Body of pancreas (tissue), 4 donors: ENCODE measurements at regions not wholly inside any gene's neighbourhood (a gene's known extent, or its start where the extent isn't known, plus 50 kb on each side); places are given as distances from the start of the nearest gene placed in this dataset.

Experiments used
- ATAC-seq: fragments of 150-250 bp; one replicate; pipeline ENCODE4 v1.9.1; 2016
- DNase-seq, 4 donors: peaks; one replicate each; pipeline ENCODE4 v3.0.0-alpha.2; 2019
- H3K27ac ChIP-seq, 4 donors: fragments of 200-600 bp; sonication (generic); 1 replicate in 3 of 4; 2 replicates in 1 of 4; pipeline versions ENCODE4 v1.5.1 to v1.6.1; 2016 to 2019; ENCODE audit warnings: mild to moderate bottlenecking in 1 of 4, mixed read lengths in 1 of 4, moderate library complexity in 1 of 4
- H3K27me3 ChIP-seq, 2 donors: fragments of 200-600 bp; sonication (generic); one replicate each; pipeline ENCODE4 v1.6.0; 2016; ENCODE audit warnings: mild to moderate bottlenecking in 1 of 2
- H3K36me3 ChIP-seq, 2 donors: fragments of 200-600 bp; sonication (generic); replicated peaks in 1 of 2; 2 replicates each; pipeline ENCODE4 v1.5.1; 2016; ENCODE audit warnings: low read depth in 2 of 2; ENCODE audit not compliant: insufficient read depth in 1 of 2
- H3K4me1 ChIP-seq: fragments of 200-600 bp; sonication (generic); one replicate; pipeline ENCODE4 v1.6.0; 2016
- H3K4me3 ChIP-seq, 2 donors: fragments of 200-600 bp; sonication (generic); 1 replicate in 1 of 2; 2 replicates in 1 of 2; pipeline ENCODE4 v1.5.1; 2016 to 2019
- H3K9me3 ChIP-seq, 3 donors: fragments of 200-600 bp; sonication (generic); 1 replicate in 2 of 3; 2 replicates in 1 of 3; pipeline ENCODE4 v1.5.1; 2016
- POLR2A ChIP-seq, 3 donors: fragments of 450-650 bp; IDR thresholded peaks; one replicate each; pipeline ENCODE4 v1.6.1; 2016; ENCODE audit warnings: antibody characterized with exemption in 3 of 3, mild to moderate bottlenecking in 2 of 3
- WGBS, 2 donors: methylation state at CpG; one replicate each; pipeline ENCODE4 v1.1.5; 2017; 5-methylcytosine and 5-hydroxymethylcytosine counted together
- intact Hi-C: fragments of 100-400 bp; cut with DNase I; formaldehyde crosslinking; loops from one replicate; pipeline ENCODE4 v1.15.1; 2023
- TF ChIP-seq, protein P1 (sequence below), 7 experiments: fragments of 450-650 bp in 4 of 7; fragments of 200-600 bp in 3 of 7; sonication (generic) in 3 of 7; IDR thresholded peaks; one replicate each; pipeline ENCODE4 v1.5.1; 2016 to 2019; ENCODE audit warnings: antibody characterized with exemption in 7 of 7

DNA sequence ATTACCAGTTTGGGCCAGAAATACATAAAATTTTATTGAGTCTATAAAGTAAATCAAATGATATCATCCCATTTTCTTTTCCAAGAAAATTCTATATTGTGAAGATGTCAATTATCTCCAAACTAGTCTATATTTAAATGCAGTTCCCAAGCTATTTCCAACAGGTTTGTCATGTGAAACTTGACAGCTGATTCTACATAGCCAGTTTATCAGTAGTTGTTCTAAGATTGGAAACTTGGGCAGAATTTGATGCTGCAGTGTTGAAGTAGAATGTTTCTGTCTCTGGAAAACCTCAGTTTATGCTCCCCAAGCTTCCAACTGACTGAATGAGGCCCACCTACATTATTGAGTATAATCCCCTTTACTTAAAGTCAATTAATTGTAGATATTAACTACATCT lies 994.1 kb downstream of the PCDH7 start:
- intact Hi-C loops: no loop called here
- TF ChIP-seq, protein P1, sequence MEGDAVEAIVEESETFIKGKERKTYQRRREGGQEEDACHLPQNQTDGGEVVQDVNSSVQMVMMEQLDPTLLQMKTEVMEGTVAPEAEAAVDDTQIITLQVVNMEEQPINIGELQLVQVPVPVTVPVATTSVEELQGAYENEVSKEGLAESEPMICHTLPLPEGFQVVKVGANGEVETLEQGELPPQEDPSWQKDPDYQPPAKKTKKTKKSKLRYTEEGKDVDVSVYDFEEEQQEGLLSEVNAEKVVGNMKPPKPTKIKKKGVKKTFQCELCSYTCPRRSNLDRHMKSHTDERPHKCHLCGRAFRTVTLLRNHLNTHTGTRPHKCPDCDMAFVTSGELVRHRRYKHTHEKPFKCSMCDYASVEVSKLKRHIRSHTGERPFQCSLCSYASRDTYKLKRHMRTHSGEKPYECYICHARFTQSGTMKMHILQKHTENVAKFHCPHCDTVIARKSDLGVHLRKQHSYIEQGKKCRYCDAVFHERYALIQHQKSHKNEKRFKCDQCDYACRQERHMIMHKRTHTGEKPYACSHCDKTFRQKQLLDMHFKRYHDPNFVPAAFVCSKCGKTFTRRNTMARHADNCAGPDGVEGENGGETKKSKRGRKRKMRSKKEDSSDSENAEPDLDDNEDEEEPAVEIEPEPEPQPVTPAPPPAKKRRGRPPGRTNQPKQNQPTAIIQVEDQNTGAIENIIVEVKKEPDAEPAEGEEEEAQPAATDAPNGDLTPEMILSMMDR (IDR thresholded peaks at IDR 0.05): no peak
- TF ChIP-seq POLR2A (IDR thresholded peaks at IDR 0.05): no peak
- no peaks in the 10 kb centered on the region for H3K36me3 ChIP-seq
- DNase-seq (no peak), ATAC-seq (peak; percentile 50)
- H3K27ac ChIP-seq: no peak overlapping the region
- H3K27me3 ChIP-seq: no peaks in the 10 kb centered on the region
- no peak overlapping the region for H3K4me3 ChIP-seq
- H3K4me1 ChIP-seq: peaks cover 6% of the 10 kb centered on the region
- no peaks in the 10 kb centered on the region for H3K9me3 ChIP-seq

DNA sequence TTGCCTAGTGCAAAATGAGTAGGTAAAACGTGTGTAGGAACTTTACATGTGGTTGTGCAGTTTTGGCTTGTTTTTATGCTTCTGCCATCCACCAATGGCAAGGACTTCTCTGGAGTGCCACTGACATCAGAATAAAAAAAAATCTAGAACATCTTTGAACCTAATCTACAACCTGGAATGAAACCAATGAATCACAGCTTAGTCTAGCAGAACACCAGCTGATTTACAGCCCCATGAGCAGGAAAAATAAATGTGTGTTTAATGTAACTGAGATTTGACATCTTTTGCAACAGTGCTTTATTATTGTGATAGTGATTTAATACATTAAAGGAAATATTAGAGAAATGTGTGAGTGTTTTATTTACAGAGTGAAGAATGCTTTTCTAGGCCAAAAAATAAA lies 995.1 kb downstream of the PCDH7 start:
- WGBS, 2 donors: 50 to 56% methylated on average over 1 of the region's 1 CpG
- no peaks in the 10 kb centered on the region for H3K9me3 ChIP-seq
- H3K36me3 ChIP-seq: no peaks in the 10 kb centered on the region
- ATAC-seq: no peak
- no peaks in the 10 kb centered on the region for H3K27me3 ChIP-seq
- H3K4me3 ChIP-seq: no peak overlapping the region
- no peak for DNase-seq
- intact Hi-C loops: no loop called here
- peaks cover 6% of the 10 kb centered on the region for H3K4me1 ChIP-seq
- H3K27ac ChIP-seq: no peak overlapping the region
- TF ChIP-seq, protein P1 (IDR thresholded peaks at IDR 0.05): no peak
- TF ChIP-seq POLR2A (IDR thresholded peaks at IDR 0.05): no peak

DNA sequence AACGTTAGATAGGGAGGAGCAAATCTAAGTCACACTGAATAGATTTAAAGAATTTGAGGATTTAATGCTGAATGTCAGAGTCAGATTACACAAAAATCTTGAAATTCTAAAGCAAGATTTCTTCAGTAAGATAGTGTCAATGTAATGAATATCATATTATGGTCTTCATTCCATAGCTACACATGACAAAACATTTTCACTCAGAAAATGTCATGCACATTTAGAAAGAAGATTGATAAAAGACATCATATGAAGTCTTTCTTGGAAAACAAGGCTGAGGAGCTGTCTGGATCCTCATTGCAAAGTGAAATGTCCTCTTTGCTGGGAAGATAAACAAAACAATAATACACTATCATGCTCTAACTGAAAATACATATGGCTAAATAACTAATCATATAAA lies 1006.9 kb downstream of the PCDH7 start:
- Histone ChIP-seq H3K9me3 (no peaks in the 10 kb centered on the region), H3K4me3 (no peak overlapping the region), H3K27me3 (no peaks in the 10 kb centered on the region), H3K36me3 (no peaks in the 10 kb centered on the region), H3K27ac (no peak overlapping the region), H3K4me1 (no peaks in the 10 kb centered on the region)
- TF ChIP-seq, protein P1 (IDR thresholded peaks at IDR 0.05): no peak
- TF ChIP-seq POLR2A (IDR thresholded peaks at IDR 0.05): no peak
- 18 to 19% methylated on average over 1 of the region's 1 CpG for WGBS, 2 donors
- DNase-seq: no peak
- no peak for ATAC-seq
- intact Hi-C loops: no loop called here

DNA sequence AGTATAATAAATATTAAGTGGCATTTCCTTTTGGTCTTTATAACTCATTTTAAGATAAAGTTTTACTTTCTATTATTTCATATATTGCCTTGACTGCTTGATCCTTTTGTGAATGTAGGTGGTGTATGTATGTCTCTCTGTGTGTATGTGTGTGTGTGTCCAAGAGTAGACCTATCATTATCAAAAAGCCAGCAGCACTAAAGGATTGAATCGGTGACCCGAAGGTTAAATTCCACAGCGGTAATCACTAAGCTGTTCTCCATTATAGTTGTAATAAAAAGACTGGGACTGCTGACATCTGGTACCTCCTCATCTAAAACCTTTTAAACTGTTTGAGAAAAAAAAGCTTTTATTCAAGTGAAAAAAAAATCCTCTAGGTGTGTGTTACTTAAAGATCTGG lies 1014.8 kb downstream of the PCDH7 start:
- intact Hi-C loops: no loop called here

DNA sequence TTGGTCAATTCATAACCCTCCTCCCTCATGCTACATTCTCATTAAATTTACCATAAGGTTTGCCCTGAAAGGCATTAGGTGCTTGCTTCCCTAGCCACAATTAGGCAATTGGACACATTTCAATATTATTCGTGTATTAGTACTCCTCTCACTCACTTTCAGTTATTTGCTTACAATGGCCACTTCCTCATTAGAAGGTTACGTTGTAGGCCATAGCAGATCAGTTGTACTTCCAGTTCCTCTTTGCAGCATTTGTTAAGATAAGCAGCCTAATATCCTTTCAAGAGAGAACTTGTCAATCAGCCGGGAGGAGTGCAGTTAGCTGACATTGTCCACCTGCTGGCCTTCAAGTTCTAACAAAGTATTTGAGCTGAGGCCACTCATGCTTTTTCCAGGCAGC lies 1017.2 kb downstream of the PCDH7 start:
- Histone ChIP-seq H3K9me3 (no peaks in the 10 kb centered on the region), H3K27ac (no peak overlapping the region), H3K4me1 (no peaks in the 10 kb centered on the region), H3K27me3 (no peaks in the 10 kb centered on the region), H3K36me3 (no peaks in the 10 kb centered on the region), H3K4me3 (no peak overlapping the region)
- intact Hi-C loops: no loop called here
- ATAC-seq: no peak
- 59 to 73% methylated on average over 3 of the region's 3 CpGs for WGBS, 2 donors
- DNase-seq: no peak
- TF ChIP-seq, protein P1 (IDR thresholded peaks at IDR 0.05): no peak
- TF ChIP-seq POLR2A (IDR thresholded peaks at IDR 0.05): no peak

More for the DNA sequence above, 1014.8 kb downstream of the PCDH7 start:
- no peak for DNase-seq
- Histone ChIP-seq H3K27ac (no peak overlapping the region), H3K27me3 (no peaks in the 10 kb centered on the region), H3K9me3 (no peaks in the 10 kb centered on the region), H3K36me3 (no peaks in the 10 kb centered on the region), H3K4me1 (no peaks in the 10 kb centered on the region), H3K4me3 (no peak overlapping the region)
- ATAC-seq: no peak
- TF ChIP-seq, protein P1 (IDR thresholded peaks at IDR 0.05): no peak
- TF ChIP-seq POLR2A (IDR thresholded peaks at IDR 0.05): no peak
- 79 to 84% methylated on average over 3 of the region's 3 CpGs for WGBS, 2 donors
